NCI-H2029 treated with DMSO at 0.1 percent for 48 hours (cell line): ENCODE measurements at regions not wholly inside any gene's neighbourhood (a gene's known extent, or its start where the extent isn't known, plus 50 kb on each side); places are given as distances from the start of the nearest gene placed in this dataset.

ENCODE experiments used
- DNase-seq: peaks from one replicate; lab custom pipeline; 2025; lab: John Stamatoyannopoulos, UW

DNA sequence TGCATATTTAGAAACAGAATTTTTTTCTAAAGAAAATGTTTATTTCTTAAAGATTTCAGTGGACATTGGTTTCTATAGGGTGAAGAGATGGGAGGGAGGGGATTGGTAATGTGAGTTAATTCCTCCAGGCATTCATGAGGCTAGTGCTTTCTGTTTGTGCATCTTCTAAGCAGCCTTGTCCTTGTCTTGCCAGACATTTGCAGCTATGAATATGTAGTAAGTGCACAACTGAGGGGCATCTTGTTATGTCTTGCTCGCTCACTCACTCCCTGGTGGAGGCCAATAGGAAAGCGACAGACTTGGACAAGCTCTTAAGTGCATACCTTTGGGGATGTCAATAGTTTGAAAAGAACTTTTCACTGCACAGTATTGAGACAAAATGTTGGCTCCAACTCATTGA lies 92.5 kb upstream of the ATP10A start:
- no peak for DNase-seq

DNA sequence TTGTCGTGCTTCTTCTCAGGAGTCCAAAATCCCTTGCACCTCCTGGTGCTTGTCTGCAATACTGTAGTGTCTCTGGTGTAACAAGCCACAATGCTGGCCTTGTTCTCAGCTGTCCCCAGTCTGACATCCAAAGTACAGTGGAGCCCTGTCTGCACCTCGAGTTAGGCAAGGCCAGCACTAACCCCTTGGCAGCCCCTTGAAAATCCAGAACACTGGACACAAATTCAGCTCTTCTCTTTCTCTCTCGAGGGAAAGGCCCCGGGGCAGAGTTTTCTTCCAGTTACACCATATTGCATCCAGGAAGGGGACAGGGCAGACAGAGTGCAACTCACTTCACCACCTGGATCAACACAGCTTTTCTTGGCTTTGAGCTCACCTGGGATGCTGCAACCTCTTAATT lies 91.3 kb upstream of the ATP10A start:
- no peak for DNase-seq

DNA sequence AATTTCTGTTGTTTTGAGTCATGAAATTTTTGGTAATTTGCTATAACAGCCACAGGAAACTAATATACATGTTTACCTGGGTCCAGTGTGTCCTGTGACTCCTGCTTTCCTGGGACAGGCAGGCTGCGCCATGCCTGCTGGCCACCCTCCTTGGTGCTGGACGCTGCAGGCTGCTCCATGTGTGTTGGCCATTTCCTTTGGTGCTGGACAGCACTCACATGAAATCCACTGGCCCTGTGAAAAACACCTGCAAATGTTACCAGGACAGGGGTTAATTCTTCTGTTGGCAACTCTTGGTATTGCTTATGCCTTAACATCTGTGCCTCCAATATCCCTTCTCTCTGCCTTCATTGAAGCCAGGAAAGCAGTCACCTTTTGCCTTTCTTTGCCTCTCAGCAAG lies 86.9 kb upstream of the ATP10A start:
- no peak for DNase-seq

DNA sequence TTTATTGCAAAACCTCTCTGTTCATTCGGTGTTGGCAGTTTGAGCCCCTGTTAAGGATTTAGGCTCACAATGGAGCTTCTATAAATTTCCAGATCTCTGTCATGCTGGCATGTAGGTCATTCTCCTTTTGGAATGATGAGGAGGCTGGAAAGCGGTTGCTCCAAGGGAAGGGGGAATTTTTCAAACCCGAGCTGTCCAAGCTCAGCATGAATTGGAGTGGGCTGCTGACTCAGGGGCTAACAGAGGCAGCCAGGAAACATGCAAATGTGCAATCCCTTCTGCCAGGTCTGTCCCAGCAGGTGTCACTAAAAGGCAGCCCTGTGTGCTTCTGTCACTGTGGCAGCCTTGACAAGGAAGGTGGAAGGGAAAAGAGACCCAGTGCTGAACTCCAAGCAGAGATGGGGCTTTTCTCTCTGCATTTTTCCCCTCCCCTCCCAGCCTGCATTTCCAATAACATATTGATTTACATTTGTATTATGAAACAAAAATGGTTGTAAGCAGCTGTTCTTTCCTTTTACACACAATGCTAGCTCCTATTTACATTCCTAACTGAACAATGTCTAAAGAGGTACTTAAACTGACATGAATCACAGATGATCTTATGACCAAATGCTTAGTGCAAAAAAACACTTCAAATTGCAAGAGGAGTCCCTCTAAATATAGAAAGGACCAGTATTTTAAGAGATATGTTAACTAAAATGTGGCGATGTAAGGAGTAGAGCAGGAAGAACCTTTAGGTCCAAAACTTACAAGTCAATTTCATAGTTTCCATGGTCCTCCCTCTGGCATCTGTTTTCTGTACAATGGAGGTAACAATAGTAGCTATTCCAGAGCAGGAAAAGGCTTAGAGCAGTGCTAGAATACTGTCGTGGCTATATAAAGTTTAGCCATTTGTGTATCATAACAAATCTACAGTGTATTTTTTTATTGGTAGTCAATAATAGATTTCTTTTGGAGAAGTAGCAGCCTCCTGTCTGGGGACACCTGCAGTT lies 84.5 kb upstream of the ATP10A start:
- no peak for DNase-seq

DNA sequence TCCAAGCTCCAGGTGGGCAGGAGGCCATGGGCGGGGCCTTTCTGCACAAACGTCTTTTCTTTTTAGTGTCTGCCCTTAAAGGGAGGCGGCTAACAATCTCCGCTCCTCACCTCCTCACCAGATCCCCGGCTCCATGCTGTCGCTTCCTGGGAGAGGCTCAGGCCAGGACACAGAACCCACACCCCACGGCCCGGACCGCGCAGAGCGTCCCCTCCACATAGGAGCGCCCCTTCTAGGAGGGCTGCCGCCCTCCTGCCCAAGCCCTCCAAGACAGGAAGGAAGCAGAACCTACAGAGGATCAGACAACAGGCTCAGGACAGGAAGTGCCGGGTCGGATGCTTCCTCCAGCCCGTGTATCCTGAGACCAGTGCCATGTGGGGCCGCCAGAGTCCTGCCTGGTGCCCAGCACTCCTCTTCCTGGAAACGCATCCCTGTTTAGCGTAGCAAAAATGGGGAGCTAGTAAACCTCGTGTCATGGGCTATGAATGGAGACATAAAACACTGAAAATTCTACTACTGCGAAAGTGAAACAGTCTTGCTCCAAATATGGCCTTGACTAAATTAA lies 83.2 kb upstream of the ATP10A start:
- DNase-seq: no peak

DNA sequence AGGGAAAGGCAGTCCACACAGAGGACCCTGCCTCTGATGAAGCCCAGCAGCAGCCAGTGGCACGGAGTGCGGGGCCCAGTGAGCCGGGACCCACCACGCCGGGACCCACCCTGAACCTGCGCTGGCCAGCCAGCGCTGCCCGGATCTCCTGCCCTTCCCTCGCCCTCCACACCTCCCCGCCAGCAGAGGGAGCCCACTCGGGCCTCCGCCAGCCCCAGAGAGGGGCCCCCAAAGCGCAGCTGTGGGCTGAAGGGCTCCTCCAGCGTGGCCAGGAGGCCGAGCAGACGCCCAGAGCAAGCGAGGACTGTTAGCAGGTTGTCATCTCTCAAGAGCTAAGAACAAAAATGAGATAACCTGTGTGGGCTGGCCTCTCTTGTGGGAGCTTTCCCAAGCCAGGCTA lies 81.3 kb upstream of the ATP10A start:
- DNase-seq: no peak

DNA sequence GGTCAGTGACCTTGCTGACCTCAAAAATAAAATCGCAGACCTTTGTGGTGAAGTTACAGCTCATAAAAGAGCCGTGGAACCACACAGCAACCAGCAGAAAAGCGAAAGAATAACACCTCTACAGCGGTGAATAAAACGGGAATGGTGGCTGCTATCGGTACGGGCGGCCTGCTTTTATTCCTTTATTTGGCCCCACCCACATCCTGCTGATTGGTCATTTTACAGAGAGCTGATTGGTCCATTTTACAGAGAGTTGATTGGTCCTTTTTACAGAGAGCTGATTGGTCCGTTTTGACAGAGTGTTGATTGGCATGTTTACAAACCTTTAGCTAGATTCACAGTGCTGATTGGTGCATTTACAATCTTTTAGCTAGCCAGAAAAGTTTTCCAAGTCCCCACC lies 80.7 kb upstream of the ATP10A start:
- DNase-seq: no peak

DNA sequence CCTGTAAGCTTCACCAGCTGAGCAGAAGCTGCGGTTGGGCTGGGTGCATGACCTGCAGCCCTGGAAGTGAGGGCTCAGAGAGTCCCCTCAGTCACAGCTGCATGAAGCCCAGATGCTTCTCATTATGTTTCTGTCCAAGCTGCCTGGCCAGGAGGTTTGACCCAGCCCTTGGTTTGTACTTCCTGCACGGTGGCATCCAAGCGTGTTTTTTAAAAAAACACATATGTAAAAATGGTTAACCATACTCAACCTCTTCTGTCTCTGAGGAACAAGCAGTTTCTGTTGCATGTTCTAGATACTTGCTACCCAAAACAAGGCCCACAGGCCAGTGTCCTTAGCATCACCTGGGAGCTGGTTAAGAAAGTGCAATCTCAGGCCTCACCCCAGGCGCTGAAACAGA lies 76.0 kb upstream of the ATP10A start:
- DNase-seq: no peak

DNA sequence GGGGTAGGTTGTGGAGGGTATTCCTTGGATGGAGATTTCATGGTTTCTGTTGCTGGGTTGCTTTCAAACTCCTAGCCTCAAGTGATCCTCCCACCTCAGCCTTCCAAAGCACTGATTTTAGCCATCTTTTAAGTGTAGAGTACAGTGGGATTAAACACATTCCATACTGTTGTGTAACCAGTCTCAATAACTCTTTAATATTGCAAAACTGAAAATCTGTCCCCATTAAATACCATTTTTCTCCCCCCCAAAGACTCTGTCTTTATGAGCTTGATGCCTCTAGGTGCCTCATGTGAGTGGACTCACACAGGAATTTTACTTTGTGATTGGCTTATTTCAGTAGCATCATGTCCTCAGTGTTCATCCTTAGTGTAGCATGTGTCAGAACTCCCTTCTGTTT lies 74.7 kb upstream of the ATP10A start:
- no peak for DNase-seq

DNA sequence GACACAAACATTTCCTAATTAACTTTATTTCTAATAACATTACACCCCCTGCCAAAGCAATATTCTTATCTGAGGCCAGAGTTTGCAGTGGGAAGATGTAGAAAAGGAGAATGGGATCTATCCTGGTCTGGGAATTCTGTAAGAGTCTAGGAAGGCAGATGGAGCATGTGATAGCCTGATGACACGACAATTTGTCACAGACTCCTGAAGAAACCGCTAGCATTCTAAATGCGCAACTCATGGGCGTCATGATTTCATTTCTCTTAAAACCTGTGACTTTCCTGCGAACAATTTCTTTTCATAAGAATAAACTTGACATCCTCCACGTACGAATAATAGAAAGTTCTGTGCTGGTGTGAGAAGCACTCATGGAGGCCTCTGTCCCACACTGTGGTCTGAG lies 72.9 kb upstream of the ATP10A start:
- no peak for DNase-seq

DNA sequence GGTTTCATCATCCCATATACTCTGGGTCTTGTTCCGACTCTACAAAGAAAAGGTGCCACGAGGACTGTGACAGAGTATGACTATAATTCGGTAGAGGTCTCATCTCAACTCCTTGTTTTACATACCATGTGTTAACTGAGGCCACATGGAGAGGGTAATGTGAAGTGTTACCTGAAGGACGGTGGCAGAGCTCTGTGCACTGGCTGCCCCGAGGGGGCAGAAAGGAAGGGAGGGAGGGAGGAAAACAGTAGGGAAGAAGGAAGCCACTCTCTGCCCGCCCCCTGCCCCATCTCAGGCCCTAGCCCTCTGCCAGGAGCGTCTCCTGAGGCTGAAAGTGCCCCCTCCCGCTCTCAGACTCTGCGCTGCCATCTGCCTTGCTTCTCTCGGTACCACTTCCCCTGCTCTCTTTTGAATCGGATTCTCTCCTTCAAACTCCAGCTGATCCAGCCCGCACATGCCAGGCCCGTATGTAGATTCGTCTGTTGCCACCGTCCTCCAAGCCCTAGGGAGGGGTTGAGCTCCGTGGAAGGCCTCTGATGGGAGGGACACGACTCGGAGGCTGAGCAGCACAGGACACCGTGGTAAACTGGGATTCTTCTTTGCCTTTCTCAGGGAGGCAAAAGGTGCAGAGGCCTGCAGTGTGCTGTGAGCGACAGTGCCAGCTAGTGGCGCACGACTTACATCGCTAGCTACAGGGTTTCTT lies 70.5 kb upstream of the ATP10A start:
- DNase-seq: no peak

DNA sequence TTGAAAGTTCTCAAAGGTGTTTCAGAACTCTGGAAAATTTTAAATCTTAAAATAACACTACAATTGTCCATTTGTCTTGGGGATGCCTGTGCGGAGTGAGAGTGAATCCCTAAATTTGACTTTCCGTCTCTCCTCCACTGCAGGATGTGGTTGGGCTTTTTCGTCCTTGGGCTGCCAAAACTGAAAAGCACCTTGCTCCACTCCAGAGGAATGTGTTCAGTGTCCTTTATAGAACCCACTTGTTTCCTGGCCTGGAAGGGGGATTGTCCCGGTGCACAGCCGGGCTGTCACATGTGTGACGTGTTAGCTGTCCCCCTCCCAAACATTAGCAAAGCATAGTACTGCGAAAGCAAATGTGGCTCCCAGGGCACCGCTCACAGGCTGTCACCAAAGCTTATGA lies 69.6 kb upstream of the ATP10A start:
- no peak for DNase-seq

DNA sequence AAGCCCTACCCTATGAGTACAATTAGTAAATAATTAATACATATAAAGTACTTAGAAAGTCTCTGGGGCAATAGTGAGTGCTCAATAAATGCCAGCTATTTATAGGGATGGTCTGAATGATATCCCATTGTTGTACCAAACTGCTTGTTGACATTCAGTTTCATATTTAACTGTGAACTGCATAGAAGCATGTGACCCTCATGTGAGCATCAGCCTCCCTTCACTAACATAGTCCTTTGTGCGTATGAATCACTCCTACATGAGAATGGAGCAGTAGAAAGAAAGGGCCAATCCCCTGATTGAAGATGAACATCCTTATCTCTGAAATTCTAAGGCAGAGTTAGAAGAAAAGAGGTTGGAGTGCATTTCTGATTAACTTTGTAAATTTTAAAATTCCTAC lies 68.7 kb upstream of the ATP10A start:
- no peak for DNase-seq

DNA sequence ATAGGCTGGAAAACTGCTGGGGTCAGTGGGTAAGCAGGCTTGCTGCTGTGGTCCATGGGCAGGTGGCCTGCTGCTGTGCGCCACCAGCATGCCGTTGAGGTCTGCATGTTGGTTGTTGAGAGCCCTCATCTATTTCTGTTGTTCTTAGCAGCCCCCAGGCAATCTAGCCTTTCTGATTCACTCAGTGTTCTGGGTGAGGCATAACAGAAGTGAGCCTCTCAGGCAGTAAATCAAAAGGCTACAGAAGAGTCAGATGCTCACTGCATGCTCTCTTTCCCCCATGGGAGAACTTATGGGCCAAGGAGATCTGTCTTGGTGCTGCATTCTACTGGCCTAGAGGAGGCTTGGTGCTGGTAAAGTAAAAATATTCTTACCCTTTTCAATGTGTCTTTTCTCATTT lies 67.8 kb upstream of the ATP10A start:
- no peak for DNase-seq
